HCT116 (cell line): ENCODE measurements at regions not wholly inside any gene's neighbourhood (a gene's known extent, or its start where the extent isn't known, plus 50 kb on each side); places are given as distances from the start of the nearest gene placed in this dataset.

ENCODE experiments used
- ATAC-seq: fragments of 200-7000 bp; cut with Tn5 transposase; 2 replicates; pipeline ENCODE4 v1.9.1; 2020; ENCODE audit warnings: mild to moderate bottlenecking, moderate library complexity
- BruUV-seq: library from RNA; stranded (reverse); fragments of 400-500 nt; replicated peaks from 2 replicates; lab custom pipeline; 2021; lab: Mats Ljungman, UMichigan
- CTCF ChIA-PET: fragments of 300-600 bp; sonication (Branson Sonifier 250); formaldehyde crosslinking; loops from one replicate; lab custom pipeline; 2021; ENCODE audit warnings: antibody characterized with exemption; lab: Charles Lee
- POLR2A ChIA-PET: fragments of 300-600, 350-600 bp; sonication (Branson Sonifier 250); formaldehyde crosslinking; loops from one replicate; lab custom pipeline; 2021; ENCODE audit warnings: antibody characterized with exemption; lab: Charles Lee
- RAD21 ChIA-PET, 2 experiments: fragments of 300-600 bp; sonication (Branson Sonifier 250); formaldehyde crosslinking; loops; one replicate each; lab custom pipeline; 2023; ENCODE audit warnings: low total read pairs in 2 of 2; ENCODE audit not compliant: uncharacterized antibody in 2 of 2, unreplicated experiment in 2 of 2, low non-redundant PET in 1 of 2; lab: Charles Lee
- DNase-seq: peaks from one replicate; pipeline ENCODE4 v3.0.0-alpha.2; 2010; ENCODE audit warnings: low read depth, low spot score
- H2AFZ ChIP-seq: fragments of 200-600 bp; shearing (Covaris generic), sonication (generic); 2 replicates; pipeline ENCODE4 v1.6.1; 2017; ENCODE audit warnings: low read depth, mixed run types, mixed read lengths, antibody characterized with exemption, low read length; ENCODE audit not compliant: poor library complexity, severe bottlenecking
- H3K27ac ChIP-seq: 2 replicates; pipeline ENCODE4 v1.5.1; 2012; ENCODE audit warnings: low read depth, low read length
- H3K27me3 ChIP-seq: fragments of 200-600 bp; sonication (generic); 2 replicates; pipeline ENCODE4 v1.6.1; 2016; ENCODE audit warnings: mixed run types, low read length, mixed read lengths; ENCODE audit not compliant: insufficient read depth
- H3K36me3 ChIP-seq, 2 experiments: fragments of 200-500 bp in 1 of 2; fragments of 200-600 bp in 1 of 2; sonication (Bioruptor generic) in 1 of 2; sonication (generic) in 1 of 2; 2 replicates each; pipeline versions ENCODE4 v1.5.1 to v1.6.1; 2014 to 2016; ENCODE audit warnings: low read length in 2 of 2, inconsistent platforms in 1 of 2, mixed read lengths in 1 of 2, mixed run types in 1 of 2; ENCODE audit not compliant: insufficient read depth in 2 of 2, control insufficient read depth in 1 of 2
- H3K4me1 ChIP-seq, 2 experiments: fragments of 200-600 bp in 1 of 2; sonication (generic) in 1 of 2; 2 replicates each; pipeline versions ENCODE4 v1.5.1 to v1.6.1; 2012 to 2017; ENCODE audit warnings: low read length in 2 of 2, inconsistent platforms in 1 of 2, mild to moderate bottlenecking in 1 of 2, mixed read lengths in 1 of 2, mixed run types in 1 of 2, moderate library complexity in 1 of 2; ENCODE audit not compliant: insufficient read depth in 2 of 2, control insufficient read depth in 1 of 2
- H3K4me2 ChIP-seq: fragments of 200-600 bp; sonication (generic); 2 replicates; pipeline ENCODE4 v1.6.1; 2017; ENCODE audit warnings: mixed run types, low read length, mixed read lengths
- H3K4me3 ChIP-seq, 2 experiments: fragments of 200-600 bp in 1 of 2; sonication (generic) in 1 of 2; replicated peaks in 1 of 2; 2 replicates each; pipeline ENCODE4 v1.5.1; 2011 to 2016; ENCODE audit warnings: low read length in 2 of 2, control low read depth in 1 of 2, low read depth in 1 of 2, mild to moderate bottlenecking in 1 of 2, mixed read lengths in 1 of 2, mixed run types in 1 of 2
- H3K79me2 ChIP-seq: fragments of 200-600 bp; sonication (generic); 2 replicates; pipeline ENCODE4 v1.6.1; 2017; ENCODE audit warnings: mild to moderate bottlenecking, mixed run types, low read length, moderate library complexity, mixed read lengths; ENCODE audit not compliant: insufficient read depth
- H3K9ac ChIP-seq: fragments of 200-600 bp; sonication (generic); 2 replicates; pipeline ENCODE4 v1.6.1; 2016; ENCODE audit warnings: low read length, mixed read lengths
- H3K9me2 ChIP-seq: fragments of 200-600 bp; sonication (generic), shearing (Covaris generic); 2 replicates; pipeline ENCODE4 v1.6.1; 2017; ENCODE audit warnings: mixed run types, mild to moderate bottlenecking, moderate library complexity; ENCODE audit not compliant: insufficient read depth
- H3K9me3 ChIP-seq, 2 experiments: fragments of 200-500 bp in 1 of 2; fragments of 200-600 bp in 1 of 2; sonication (Bioruptor generic) in 1 of 2; sonication (generic) in 1 of 2; 2 replicates each; pipeline ENCODE4 v1.6.1; 2014 to 2017; ENCODE audit warnings: low read length in 2 of 2, mixed read lengths in 2 of 2, inconsistent platforms in 1 of 2, low read depth in 1 of 2, mild to moderate bottlenecking in 1 of 2, mixed run types in 1 of 2, moderate library complexity in 1 of 2; ENCODE audit not compliant: control insufficient read depth in 1 of 2, insufficient read depth in 1 of 2
- H4K20me1 ChIP-seq: fragments of 200-600 bp; sonication (generic), shearing (Covaris generic); 2 replicates; pipeline ENCODE4 v1.6.1; 2017; ENCODE audit warnings: mixed run types, mild to moderate bottlenecking, moderate library complexity; ENCODE audit not compliant: insufficient read depth
- CBX3 ChIP-seq: IDR thresholded peaks from 2 replicates; pipeline ENCODE4 v1.6.1; 2012; ENCODE audit warnings: low read depth
- CEBPB ChIP-seq: IDR thresholded peaks from 2 replicates; pipeline ENCODE4 v1.6.1; 2012; ENCODE audit warnings: low read depth
- EGR1 ChIP-seq: IDR thresholded peaks from 2 replicates; pipeline ENCODE4 v1.6.1; 2012; ENCODE audit warnings: low read depth
- ELF1 ChIP-seq: IDR thresholded peaks from 2 replicates; pipeline ENCODE4 v1.6.1; 2012; ENCODE audit warnings: low read depth, borderline replicate concordance
- EZH2 ChIP-seq: fragments of 200-600 bp; sonication (generic); IDR thresholded peaks from 2 replicates; pipeline ENCODE4 v1.6.1; 2017; ENCODE audit warnings: antibody characterized with exemption, mixed run types
- EZH2phosphoT487 ChIP-seq: fragments of 200-600 bp; IDR thresholded peaks from 2 replicates; pipeline ENCODE4 v1.6.1; 2018; ENCODE audit warnings: antibody characterized with exemption, borderline replicate concordance
- FOSL1 ChIP-seq: IDR thresholded peaks from 2 replicates; pipeline ENCODE4 v1.6.1; 2012; ENCODE audit warnings: low read depth
- JUND ChIP-seq: IDR thresholded peaks from 2 replicates; pipeline ENCODE4 v1.6.1; 2012
- POLR2AphosphoS5 ChIP-seq: IDR thresholded peaks from 2 replicates; pipeline ENCODE4 v1.6.1; 2011; ENCODE audit warnings: mild to moderate bottlenecking, low read depth, low read length, moderate library complexity
- RAD21 ChIP-seq: IDR thresholded peaks from 2 replicates; pipeline ENCODE4 v1.6.1; 2012; ENCODE audit warnings: low read depth, mild to moderate bottlenecking
- SIN3A ChIP-seq: IDR thresholded peaks from 2 replicates; pipeline ENCODE4 v1.6.1; 2012; ENCODE audit warnings: low read depth
- SP1 ChIP-seq: IDR thresholded peaks from 2 replicates; pipeline ENCODE4 v1.6.1; 2012; ENCODE audit warnings: low read depth
- ZFX ChIP-seq: fragments of 450-650 bp; IDR thresholded peaks from 2 replicates; pipeline ENCODE4 v1.6.1; 2017
- intact Hi-C: fragments of 100-400 bp; cut with micrococcal nuclease; formaldehyde crosslinking; loops from 2 replicates; pipeline ENCODE4 v1.10.0; 2022
- TF ChIP-seq, protein P1 (sequence below), 3 experiments: fragments of 200-600 bp in 1 of 3; sonication (generic) in 1 of 3; IDR thresholded peaks in 2 of 3; conservative IDR thresholded peaks in 1 of 3; 2 replicates each; pipeline ENCODE4 v1.5.1; 2012 to 2017; ENCODE audit warnings: low read depth in 2 of 3, low read length in 2 of 3, antibody characterized with exemption in 1 of 3, borderline replicate concordance in 1 of 3, control low read depth in 1 of 3, mild to moderate bottlenecking in 1 of 3, mixed read lengths in 1 of 3, mixed run types in 1 of 3, moderate library complexity in 1 of 3; ENCODE audit not compliant: insufficient read depth in 1 of 3
- TF ChIP-seq, protein P2 (sequence below): IDR thresholded peaks from 2 replicates; pipeline ENCODE4 v1.6.1; 2012
- TF ChIP-seq, protein P3 (sequence below): IDR thresholded peaks from 2 replicates; pipeline ENCODE4 v1.6.1; 2011; ENCODE audit warnings: mild to moderate bottlenecking, low read length, moderate library complexity; ENCODE audit not compliant: insufficient replicate concordance; ENCODE audit errors: extremely low read depth
- TF ChIP-seq, protein P4 (sequence below): IDR thresholded peaks from 2 replicates; pipeline ENCODE4 v1.6.1; 2012

DNA sequence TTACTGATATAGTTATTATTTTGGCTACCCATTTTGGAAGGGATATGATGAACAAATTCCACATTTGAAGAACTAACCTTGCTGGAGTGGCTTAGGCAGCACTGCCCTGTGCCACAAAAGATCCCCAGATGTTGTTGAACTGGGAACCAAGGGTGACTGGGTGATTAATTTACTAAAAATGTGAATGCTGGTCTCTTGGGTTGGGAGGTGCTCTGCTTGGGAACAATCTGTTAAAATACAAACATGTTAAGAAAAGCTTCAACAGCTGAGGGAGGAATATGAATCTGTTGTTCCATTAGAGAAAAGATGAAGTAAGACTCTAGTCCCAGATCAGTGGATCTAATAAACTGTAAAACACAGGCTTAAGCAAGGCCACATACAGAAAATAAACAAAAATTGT, 1860.1 kb downstream of the SUCLG1 start:
- no TSS peak for BruUV-seq
- intact Hi-C loops, result no loop called here
- Histone ChIP-seq H3K4me2 (no peak overlapping the region), H3K36me3 (no peaks in the 10 kb centered on the region), H3K4me1 (no peaks in the 10 kb centered on the region), H2AFZ (no peak overlapping the region), H3K79me2 (no peaks in the 10 kb centered on the region), H3K27ac (no peak overlapping the region), H3K9me3 (no peaks in the 10 kb centered on the region; a peak in 1 of 4 replicates), H3K27me3 (no peaks in the 10 kb centered on the region), H3K9me2 (no peaks in the 10 kb centered on the region), H3K4me3 (no peak overlapping the region), H4K20me1 (no peaks in the 10 kb centered on the region), H3K9ac (no peak overlapping the region)
- CTCF ChIA-PET, result no interaction called here
- RAD21 ChIA-PET, result no interaction called here
- POLR2A ChIA-PET, result no interaction called here
- ATAC-seq (no peak), DNase-seq (no peak)
- TF ChIP-seq EZH2phosphoT487 (no peak), ZFX (no peak), SIN3A (no peak), RAD21 (no peak), CEBPB (no peak), ELF1 (no peak), CBX3 (no peak), EGR1 (no peak), FOSL1 (no peak), EZH2 (no peak), SP1 (no peak), POLR2AphosphoS5 (no peak), JUND (no peak)
- TF ChIP-seq, protein P1, sequence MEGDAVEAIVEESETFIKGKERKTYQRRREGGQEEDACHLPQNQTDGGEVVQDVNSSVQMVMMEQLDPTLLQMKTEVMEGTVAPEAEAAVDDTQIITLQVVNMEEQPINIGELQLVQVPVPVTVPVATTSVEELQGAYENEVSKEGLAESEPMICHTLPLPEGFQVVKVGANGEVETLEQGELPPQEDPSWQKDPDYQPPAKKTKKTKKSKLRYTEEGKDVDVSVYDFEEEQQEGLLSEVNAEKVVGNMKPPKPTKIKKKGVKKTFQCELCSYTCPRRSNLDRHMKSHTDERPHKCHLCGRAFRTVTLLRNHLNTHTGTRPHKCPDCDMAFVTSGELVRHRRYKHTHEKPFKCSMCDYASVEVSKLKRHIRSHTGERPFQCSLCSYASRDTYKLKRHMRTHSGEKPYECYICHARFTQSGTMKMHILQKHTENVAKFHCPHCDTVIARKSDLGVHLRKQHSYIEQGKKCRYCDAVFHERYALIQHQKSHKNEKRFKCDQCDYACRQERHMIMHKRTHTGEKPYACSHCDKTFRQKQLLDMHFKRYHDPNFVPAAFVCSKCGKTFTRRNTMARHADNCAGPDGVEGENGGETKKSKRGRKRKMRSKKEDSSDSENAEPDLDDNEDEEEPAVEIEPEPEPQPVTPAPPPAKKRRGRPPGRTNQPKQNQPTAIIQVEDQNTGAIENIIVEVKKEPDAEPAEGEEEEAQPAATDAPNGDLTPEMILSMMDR (IDR thresholded peaks at IDR 0.05 in 2 of 3, conservative IDR thresholded peaks at IDR 0.05 in 1 of 3; ENCODE audit: borderline replicate concordance in 1 of 3, insufficient read depth in 1 of 3, low read depth in 2 of 3, low read length in 2 of 3), result no peak
- TF ChIP-seq, protein P2, sequence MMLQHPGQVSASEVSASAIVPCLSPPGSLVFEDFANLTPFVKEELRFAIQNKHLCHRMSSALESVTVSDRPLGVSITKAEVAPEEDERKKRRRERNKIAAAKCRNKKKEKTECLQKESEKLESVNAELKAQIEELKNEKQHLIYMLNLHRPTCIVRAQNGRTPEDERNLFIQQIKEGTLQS, result no peak
- TF ChIP-seq, protein P3, sequence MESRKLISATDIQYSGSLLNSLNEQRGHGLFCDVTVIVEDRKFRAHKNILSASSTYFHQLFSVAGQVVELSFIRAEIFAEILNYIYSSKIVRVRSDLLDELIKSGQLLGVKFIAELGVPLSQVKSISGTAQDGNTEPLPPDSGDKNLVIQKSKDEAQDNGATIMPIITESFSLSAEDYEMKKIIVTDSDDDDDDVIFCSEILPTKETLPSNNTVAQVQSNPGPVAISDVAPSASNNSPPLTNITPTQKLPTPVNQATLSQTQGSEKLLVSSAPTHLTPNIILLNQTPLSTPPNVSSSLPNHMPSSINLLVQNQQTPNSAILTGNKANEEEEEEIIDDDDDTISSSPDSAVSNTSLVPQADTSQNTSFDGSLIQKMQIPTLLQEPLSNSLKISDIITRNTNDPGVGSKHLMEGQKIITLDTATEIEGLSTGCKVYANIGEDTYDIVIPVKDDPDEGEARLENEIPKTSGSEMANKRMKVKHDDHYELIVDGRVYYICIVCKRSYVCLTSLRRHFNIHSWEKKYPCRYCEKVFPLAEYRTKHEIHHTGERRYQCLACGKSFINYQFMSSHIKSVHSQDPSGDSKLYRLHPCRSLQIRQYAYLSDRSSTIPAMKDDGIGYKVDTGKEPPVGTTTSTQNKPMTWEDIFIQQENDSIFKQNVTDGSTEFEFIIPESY, result no peak
- TF ChIP-seq, protein P4, sequence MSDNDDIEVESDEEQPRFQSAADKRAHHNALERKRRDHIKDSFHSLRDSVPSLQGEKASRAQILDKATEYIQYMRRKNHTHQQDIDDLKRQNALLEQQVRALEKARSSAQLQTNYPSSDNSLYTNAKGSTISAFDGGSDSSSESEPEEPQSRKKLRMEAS, result no peak
